Ecto neural progenitor cell (in vitro differentiated cells): ENCODE measurements at regions not wholly inside any gene's neighbourhood (a gene's known extent, or its start where the extent isn't known, plus 50 kb on each side); places are given as distances from the start of the nearest gene placed in this dataset.

Experiments used
- DNase-seq: peaks from one replicate; pipeline ENCODE4 v3.0.0-alpha.2; 2018; ENCODE audit warnings: low spot score

DNA sequence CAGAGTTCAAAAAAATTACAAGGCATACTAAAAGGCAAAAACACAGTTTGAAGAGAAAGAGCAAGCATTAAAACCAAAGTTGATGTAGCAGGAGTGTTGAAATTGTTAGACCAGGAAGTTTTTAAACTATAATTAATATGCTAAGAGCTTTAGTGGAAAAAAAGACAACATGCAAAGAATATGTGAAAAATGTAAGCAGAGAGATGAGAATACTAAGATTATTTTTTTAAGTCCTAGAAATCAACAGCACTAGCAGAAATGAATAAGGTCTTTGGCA, 192.6 kb downstream of the ERMARD start:
- DNase-seq: no peak

DNA sequence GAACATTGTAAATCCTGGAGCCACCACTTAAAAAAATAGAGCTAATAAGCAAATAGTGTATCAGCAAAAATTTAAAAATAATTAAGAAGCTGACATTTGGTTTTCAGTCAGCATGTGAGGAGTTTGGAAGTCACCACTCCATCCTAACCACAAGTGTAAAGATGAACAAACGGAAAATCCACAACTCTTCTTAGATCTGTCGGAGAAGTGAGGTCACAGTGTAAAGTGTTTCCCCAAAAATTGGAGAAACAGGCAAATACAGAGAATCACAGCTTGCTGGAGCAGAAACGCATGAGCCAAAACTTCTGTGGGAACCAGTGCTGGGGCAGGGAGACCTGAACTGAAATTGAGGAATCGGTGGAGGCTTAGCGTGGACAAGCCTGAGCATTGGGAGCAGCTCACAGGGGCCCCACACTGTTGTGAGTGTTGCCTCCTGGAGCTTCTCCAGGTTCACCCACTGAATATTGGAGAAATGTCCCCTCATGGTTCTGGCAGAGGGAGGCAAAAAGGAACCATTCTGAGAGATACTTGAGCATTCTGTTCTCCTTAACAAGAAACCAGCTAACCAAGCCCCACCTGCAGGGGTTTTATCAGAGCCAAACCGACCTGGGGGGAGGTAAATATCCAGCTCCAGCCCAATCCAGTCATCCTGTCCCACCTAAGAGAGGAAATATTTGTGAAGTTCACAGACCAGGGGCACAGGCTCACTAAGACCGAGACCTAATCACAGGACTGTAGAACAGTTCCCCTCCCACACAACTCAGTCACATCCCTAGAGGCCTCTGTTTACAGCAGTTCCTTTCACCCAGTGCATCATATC, 192.0 kb downstream of the ERMARD start:
- no peak for DNase-seq

DNA sequence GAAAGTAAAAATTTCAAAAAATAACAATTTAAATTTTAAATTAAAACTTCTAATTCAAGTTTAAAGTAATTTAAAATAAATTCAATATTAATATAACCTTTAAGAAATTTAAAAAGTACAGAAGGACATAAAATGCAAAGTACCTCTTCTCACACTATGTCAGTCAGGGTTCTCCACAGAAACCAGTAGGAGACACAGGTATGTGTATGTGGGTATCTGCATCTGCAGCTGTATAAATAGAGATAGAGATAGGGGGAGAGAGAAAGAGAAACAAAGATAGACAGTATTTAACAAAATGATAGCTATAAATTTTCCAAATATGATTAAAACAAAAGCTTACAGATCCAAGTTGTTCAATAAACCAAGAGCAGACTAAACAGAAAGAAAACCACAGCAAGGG, 190.8 kb downstream of the ERMARD start:
- no peak for DNase-seq

DNA sequence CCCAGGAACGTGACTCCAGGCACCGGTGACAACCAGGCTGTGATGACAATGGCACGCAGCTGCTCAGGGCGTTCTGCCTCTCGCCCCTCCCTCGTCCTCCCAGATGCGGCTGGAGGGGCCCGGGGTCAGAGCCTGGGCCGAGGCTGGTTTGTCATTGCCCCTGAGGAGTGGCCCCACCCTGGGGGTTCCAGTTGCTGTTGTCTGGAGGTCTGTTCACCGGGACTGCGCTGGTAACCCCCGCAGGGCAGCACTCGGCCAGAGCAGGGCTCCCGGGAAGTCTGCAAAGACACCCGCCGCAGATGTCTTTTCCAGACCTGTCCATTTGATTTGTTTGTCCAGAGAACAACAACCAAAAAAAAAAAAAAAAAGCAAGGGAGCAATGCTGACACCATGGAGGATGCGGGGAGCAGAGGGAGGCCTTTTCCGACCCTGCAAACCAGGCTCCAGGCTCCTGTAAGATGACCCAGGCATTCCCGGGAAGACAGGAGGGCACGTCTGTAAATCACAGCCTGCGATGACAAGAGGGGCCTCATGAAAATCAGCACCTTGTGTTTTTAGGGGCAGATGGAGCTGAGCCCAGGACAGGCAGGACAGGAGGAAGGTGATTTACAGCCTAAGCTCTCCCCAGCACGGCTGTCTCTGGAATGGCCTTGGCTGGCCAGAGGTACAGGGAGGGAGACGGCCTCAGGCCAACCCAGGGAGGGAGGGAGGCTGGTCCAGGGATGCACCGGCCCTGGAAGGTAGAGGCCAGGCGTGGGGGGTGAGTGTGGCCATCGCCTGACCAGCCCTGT, 189.3 kb downstream of the ERMARD start:
- no peak for DNase-seq

DNA sequence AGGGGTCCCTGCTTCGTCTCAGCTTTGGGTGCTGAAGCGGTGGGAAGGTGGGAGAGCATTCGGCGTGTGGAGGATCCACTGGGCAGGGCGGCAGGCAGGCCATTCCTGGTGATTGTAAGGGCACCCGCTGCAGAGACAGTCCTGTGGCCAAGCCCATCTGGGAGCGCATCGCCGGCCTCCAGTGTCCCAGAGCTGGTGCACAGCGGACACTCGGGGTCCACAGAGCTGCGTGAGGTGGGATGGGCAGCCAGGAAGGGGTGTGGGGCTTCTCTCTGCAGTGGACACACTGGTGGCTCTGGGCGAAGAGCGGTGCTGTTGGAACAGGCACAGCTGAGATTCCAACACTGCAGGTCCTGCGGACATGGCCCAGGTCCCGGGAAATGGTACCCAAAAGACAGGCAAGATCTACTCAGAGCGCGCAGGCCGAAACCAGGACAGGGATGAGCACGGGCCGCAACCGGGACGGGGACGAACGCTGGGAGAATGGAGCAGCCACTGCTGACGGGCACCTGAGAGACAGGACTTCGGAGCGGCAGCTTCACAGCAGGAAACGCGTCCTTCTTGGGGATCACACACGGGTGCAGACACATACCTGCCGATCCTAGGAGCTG, 188.2 kb downstream of the ERMARD start:
- no peak for DNase-seq

DNA sequence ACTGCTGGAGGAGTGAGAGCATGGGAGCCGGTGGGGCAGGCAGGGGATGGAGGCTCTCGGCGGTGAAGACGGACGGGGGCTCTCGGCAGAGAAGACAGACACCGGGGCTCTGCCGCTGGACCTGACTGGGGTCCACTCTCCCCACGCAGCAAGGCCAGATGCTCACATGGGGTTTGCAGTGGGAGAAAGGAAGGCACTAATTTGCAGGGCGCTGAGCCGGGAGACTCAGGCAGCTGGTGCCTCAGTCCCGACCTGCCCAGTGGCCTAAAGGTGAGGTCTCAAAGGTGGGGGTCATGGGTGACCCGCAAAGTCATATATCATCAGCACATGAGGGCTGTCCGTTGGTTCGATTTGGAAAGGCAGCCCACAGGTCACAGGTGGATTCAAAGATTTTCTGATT, 187.3 kb downstream of the ERMARD start:
- DNase-seq: no peak

DNA sequence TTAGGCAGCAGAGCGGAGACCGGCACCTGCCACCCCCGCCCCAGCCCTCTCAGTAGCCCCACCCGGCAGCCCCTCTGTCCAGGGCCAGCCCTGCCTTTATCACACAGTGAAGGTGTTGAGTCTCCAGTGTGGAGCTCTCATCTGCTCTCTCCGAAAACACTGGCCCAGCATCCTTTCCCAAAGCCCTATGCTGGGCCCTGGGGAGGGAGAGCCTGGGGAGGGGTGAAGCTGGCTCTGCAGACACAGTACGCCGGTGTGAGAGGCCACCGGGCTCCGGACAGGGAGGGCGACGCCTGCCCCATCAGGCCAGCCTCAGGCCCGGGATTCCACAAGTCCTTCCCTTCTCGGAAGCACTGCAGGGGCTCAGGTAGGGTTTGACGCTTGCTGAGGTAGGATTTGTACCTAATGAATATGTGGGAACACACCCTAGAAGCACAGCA, 186.9 kb downstream of the ERMARD start:
- DNase-seq: no peak

DNA sequence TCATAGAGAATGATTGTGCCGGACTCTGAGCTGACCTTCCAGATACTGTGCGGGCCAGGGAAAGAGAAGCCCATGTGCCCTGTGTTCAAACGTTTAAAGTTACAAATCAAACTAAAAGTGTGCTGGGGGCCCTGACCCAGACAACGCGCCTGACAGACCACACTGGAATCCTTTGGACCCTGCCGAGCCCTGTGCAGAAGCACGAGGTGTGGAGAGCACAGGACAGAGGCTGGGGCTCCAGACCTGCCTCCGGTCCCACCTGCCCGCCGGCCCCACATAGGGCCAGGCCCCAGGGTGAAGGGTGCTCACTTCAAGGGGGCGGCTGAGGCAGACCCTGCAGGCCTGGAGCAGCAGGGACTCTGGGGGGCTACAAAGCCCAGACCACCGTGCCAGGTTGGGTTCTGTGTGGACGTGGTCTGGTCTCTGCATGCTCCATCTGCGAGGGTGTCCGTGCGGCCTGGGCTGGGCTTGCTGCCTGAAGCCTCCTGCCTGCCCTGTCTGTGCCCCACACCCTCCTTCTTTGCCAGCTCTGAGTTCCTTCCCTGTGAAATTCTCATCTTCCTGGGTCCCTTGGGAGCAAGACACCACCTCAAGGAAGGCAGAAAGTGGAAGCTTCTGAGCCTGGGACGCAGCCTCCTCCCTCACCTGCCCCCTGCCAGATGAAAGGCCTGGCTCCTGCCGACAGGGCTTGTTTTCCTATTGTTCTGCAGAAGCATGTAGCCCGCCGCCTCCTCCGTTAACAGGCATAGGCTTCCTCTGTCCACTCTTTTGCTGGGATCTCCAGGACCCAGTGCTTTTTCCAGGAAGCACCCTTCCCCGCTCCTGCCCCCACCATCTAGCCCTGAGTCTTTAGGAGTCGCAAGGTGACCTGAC, 186.2 kb downstream of the ERMARD start:
- no peak for DNase-seq

DNA sequence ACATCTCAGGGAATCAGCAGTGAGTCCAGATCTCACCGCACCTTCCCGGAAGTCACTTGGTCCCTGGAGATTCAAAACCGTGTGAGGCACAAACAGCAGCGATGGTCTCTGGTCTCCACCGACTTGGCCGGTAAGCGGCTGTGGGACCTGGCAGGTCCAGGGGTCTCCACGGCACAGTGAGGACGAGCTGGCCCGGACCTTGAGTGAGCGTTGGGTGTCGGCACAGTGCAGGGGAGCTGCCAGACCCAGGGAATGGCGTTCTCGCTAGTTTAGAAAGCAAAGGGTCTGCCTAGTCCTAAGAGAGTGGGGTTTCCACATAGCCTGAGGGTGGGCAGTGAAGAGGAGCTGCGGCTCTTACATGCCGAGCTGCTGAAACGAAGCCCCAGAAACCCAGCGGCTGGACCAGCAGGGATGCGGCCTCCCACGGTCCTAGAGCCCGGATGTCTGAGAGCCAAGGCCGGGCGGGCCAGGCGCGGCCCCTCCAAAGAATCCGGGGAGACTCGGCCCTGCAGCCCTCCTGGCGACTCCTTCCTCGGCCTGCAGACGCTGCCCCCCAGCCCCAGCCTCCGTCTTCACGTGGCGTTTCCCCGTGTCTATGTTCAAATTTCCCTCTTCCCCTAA, 185.0 kb downstream of the ERMARD start:
- no peak for DNase-seq

DNA sequence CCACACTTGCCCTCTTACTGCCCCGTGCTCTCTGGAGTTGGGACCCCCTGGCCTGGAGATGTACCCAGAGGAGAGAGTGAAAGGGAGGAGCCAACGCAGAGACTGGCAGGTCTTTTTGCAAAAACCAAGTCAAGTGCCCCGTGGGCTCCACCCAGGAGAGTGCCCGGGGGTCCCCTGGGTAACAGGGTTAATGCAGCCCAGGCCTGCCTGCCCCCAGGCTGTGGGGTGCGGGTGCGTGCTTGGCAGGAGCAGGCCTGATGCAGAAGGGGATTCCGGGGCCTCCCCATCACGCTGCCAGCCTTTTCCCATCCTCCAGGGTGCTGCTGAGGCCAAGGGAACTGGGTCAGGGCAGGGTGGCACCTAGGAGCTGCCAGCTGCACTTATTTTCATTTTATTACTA, 184.4 kb downstream of the ERMARD start:
- no peak for DNase-seq

DNA sequence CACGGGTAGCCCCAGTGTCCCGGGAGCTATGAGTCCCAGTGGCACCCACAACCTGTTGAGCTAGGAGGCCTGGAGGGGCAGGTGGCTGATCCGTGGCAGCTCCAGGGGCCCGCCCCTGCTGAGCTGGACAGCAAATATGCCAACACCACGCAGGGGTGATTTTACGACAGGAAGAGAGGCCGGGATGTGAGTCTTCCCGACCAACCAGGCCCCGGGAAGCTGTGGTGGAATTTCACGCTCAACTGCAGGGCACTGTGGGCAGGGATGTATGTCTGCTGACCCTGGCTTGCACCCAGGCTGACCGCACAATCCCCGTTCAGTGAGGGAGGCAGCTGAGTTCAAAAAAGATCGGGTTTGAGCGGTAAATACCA, 183.9 kb downstream of the ERMARD start:
- no peak for DNase-seq

DNA sequence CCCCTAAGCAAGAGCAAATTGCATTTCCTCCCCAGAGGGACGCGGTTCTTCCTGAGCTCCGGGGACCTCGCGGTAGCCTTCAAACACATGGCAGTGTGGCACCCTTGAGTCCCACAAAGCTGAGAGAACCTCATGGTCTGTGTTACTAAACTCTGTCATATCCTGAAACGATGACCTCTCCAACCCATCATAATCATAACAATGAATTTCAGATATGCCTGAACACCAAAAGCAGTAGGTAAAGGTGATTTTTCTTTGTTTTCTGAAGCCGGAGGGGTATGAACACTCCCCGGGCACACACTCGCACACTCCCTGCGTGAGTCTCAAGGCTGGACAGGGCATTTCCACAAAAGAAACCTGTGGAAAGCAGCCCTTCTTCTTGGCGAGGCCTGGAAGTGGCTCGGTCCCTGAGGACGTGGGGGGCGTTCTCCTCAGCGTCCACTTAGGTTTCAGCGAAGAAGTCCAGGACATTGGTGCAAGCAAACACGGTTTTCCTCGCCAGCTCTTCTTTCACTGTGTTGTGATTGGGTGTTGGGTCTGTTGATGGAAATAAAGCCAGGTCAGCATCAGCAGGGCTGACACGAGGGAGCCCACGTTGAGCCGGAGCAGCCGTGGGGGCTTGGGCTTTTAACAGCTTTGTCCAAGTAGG, 183.4 kb downstream of the ERMARD start:
- no peak for DNase-seq

DNA sequence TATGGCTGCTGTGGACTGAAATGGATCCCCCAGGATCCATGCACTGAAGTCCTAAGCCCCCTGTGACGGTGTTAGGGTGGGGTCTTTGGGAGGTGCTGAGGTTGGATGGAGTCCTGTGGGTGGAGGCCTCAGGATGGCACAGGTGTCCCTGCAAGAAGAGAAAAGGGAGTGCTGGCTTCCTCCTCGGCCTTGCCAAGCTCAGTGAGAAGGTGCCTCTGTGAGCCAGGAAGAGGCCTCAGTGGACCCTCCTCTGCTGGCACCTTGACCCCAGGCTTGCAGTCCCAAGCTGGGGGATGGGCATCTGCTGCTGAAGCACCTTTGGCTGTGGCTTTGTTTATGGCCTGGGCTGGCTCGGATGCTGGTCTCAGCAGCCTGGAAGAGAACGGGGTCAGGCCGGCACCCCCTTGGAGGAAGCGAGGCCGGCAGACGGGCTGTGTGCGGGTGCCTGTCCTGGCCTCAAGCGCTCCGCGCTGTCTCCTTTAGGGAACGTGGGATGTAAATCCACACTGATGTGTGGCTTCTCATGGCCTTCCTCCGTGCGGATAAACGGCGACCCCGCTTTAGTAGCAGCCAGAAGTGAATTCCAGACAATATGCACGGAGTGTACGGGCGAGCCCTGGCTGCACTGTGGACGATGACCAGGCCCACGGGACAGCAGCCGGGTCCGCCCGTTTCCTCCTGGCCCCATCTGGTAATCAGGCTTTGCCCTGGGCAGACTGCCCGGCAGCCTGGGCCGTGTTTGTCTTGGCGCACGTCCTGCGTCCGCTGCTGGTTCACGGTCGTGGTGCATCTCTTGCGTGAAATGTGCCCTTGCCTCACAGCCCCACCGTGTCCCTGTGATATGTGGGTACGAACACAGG, 182.6 kb downstream of the ERMARD start:
- DNase-seq: no peak

DNA sequence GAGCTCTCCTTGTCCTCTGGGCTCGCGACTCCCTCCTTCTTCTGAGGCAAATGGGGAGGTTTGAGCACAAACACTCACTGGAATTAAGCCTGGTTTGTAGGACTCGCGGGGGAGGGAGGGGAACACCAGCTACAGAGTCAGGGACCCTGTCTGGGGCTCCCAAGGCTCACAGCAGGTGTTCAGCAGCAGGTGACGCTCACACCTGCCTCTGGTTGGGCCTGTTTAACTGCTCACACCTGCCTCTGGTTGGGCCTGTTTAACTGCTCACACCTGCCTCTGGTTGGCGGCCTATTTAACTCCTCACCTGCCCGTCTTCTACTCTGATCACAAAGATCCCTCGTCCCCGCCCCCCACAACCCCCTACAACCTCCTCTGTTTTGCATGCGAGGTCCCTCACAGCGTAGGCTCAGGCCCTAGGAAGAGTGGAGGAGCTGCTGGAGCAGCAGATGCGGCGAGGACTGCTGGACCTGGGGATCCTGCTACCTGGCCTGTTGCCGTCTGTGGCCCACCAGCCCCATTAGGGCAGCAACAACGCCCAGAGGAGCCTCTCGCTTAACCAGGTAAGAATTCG, 181.9 kb downstream of the ERMARD start:
- DNase-seq: no peak

DNA sequence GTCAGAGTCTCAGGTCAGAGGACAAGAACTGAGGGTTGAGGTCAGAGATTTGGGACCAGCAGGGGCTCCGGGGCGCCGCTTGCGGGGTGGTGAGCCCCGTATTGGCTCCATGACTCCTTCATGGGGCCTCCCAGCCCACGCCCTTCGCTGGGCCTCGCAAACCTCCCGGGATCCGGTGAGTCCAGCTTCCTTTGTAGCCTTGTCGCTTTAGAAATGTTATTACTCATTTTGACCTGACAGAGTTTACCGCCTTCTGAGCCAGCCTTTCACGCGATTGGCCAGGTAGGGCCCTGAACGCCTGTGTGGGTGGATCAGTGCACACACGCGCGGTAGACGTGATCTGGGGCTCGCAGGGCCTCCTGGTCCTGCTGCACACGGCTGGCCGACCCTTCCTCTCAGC, 181.1 kb downstream of the ERMARD start:
- DNase-seq: no peak

DNA sequence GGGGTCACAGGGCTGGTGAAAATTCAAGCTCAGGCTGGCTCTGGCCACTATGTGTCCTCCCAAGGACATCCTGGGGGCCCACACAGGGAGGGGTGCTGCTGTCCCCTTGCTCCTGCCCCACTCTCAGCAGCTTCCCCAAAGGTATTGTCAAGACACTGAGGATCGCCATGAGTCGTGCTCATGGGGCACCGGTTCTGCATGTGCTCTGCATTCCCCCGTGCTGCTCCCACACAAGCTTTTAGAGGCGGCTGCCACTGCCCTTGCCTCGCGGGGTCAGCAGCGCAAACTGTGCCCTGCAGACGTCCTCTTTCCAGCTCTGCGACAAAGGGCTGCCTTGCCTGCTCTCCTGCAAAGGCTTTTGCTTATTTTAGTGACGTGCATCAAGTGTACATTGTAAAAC, 179.8 kb downstream of the ERMARD start:
- DNase-seq: no peak

DNA sequence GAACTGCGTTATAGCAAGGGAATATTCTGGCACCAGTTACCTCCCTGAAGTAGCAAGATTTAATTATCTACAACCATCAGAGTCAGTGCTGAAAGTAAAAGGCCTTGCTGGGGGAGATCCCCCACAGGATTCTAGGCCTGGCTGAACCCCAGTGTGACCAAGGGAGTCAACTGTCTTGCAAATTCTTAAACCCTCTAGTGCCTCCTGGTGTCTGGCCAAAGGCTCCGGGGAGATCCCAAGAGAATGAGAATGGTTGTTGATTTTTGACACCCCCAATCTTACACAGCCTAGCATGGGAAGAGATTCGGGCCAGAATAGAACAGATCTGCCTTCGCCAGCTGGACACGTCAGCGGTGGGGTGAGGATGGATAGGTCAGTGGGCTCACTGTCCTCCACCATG, 179.4 kb downstream of the ERMARD start:
- DNase-seq: no peak

DNA sequence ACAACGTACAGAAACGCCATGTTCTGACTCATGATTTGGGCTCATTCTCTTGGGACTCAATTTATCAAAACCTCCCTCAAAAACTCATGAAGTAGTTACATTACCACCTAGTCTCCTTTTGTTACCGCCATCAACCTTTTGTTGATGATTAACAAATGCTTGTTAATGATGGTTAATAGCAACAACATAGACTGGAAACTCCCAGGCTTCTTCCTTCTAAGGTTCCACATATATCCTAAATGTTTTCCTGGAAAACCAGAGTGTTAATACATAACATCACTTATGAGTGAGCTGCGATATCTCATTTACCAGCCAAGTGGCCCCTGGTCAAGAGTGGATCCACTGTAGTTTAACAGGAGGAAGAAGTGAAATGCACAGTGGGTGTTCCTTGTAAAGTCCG, 176.3 kb downstream of the ERMARD start:
- DNase-seq: no peak

DNA sequence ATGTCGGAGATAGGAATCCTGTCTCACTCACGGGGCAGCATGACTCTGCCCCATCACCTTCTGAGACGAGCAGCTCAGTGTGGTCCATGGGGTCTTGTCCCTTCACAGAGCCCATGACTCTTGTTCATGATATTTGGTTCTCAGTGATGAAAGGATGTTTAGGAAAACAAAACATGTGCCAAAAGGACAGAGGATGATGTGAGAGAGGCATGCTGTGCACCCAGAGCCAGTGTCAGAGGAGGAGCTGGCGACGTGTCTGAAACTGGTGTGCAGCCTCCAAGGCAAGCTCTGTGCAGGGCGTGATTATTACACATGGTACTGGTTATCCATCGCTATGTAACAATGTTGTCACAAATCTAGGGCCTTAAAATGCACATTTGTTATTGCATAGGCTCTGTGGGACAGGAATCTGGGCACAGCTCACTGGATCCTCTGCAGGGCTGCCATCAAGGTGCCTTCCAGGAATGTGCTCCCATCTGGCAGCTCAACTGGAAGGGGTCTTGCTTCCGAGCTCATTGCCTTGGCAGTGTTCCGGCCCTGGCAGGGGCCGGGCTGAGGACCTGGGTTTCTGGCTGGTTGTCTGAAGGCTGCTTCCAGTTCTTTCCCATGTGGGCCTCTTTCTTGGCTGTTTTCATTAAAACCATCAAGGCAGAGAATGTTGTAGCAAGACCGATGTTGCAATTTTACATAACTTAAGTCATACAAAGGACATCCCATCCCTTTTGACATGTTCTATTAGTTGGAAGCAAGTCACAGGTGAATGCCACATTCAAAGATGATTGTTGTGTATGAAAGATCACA, 175.4 kb downstream of the ERMARD start:
- peak; percentile 9 for DNase-seq
